Iris pigment epithelial cell (primary cell): ENCODE measurements at regions not wholly inside any gene's neighbourhood (a gene's known extent, or its start where the extent isn't known, plus 50 kb on each side); places are given as distances from the start of the nearest gene placed in this dataset.
A peak's percentile ranks its signal among the peaks of the same experiment; 100 is the strongest.
"Not testable (repeated sequence)": the region's sequence is repeated elsewhere in the genome, so short reads cannot be mapped to it uniquely, and the experiment has no call there.

Source experiments
- DNase-seq: peaks from one replicate; pipeline ENCODE4 v3.0.0-alpha.2; 2011; ENCODE audit warnings: low read depth

DNA sequence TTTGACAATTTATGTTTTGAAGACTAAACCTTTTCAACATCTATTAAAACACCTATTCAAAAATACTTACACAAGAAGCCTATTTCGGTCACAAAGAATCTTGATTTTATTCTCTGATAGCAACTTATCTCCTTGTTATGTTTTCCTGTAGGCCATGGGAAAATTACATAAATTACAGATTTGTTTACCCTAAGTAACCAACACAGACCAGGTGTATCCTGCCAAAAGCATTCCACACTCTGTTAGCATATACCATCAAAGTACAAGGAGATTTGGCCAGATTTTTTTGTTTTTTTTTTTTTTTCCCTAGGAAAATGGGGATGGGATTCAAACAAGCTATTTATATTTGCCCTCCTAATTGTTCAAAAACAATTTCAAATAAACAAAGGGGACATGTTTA, 497.9 kb upstream of the MAGEB18 start:
- no peak for DNase-seq

DNA sequence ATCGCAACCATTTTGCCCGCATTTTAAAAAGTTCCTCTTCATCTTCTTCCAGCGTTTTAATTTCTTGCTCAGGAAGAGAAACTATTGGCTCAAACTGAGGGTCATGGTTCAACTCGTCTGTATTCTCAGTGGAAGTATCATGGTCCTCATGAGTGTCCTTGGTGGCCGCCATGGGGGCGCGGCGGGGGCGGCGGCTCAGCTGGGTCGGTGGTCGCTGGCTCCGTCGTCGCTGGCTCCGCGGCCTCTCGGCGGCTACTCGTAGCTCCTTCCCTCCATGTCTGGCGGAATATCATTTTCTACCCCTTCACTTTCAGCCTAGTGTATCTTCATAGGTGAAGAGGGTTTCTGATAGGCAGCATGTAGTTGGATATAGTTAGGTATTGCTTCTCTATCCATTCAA, 492.0 kb upstream of the MAGEB18 start:
- no peak for DNase-seq

DNA sequence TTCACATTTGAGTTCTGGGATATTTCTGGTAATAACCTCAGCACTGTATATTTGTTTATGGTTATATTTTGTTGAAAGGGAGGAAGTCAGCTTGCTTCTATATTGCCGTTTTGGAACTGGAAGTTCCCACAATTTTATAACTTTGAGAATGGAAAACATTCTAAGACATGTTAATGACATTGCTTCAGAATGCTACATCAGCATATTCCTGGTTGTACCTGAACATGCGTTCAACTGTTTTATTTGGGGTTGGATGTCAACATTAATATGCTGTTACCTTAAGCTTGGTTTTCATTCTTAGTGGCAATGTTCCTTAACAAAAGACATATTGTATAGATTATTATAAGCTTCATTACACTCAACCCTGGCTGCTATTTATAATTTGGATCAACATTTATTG, 489.4 kb upstream of the MAGEB18 start:
- no peak for DNase-seq

DNA sequence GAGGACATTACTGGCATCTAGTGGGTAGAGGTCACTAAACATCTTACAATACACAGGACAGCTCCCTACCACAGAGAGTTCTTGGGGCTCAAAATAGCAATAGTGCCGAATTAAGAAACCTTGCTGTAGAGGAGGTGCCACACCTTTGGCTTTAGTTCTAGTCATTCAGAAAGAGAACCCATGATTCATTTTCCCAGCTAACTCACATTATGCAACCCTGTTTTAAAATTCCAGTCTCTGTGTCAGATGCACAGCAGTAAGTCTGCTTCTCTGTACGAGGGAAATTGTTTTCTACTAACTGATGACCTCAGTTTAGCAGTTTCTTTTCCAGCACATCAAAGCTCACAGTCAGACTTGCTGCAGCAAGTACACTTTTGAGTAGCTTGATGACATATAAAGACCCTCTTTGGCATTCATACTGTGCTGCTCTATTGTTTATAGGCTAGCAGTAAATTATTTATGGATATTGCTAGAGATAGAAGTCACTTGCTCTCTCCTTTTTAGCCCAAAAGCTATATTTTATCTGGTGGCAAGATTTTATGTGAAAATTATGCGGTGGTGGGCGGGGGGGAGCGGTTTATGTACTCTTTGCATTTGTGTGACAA, 487.8 kb upstream of the MAGEB18 start:
- DNase-seq = peak; percentile 28

DNA sequence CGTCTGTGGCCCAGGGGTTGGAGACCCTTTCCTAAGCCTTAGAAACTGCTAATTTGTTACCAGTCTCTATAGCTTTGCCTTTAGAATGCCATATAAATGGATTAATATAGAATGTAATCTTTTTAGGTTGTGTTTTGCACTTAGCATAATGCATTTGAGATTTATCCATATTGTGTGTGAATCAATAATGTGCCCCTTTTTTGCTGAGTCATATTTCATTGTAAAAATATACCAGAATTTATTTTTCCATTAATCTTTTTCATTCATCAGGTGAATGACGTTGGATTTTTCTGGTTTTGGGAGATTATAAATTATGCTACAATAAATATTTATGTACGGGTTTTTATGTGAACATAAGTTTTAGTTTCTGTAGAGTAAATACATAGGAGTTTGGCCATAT, 478.8 kb upstream of the MAGEB18 start:
- DNase-seq = no peak

DNA sequence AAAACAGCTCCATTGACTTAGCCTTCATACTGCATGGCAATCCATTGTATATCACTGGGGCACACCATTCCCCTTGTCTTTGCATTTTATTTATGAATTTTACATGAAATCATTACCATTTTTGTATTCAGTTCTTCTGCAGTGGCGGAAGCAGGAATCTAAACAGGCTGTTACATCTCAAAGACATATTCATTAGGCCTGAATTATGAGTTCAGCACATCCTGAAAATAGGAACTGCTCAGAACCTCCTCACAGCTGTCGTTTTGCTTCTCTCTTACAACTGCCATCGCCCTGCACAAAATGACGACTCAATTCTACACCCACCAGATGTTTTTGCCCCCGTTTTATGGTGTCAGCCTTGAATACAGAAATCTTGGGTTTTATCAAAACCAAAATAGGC, 474.4 kb upstream of the MAGEB18 start:
- DNase-seq = no peak

DNA sequence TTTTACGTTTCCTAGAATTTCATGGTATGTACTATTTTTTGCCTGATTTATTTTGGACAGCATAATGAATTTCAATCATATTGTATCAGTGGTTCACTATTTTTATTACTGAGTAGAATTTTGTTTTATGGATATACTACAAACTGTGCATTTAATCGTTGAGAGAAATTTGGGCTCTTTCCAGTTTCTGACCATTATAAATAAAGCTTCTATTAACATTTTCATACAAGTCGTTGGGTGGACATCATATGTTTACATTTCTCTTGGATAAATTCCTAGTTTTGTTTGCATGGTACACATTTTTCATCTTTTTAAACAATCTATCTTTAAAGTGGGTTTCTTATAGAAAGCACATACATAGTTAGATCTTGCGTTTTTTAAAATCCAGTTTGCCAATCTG, 472.7 kb upstream of the MAGEB18 start:
- DNase-seq = no peak

DNA sequence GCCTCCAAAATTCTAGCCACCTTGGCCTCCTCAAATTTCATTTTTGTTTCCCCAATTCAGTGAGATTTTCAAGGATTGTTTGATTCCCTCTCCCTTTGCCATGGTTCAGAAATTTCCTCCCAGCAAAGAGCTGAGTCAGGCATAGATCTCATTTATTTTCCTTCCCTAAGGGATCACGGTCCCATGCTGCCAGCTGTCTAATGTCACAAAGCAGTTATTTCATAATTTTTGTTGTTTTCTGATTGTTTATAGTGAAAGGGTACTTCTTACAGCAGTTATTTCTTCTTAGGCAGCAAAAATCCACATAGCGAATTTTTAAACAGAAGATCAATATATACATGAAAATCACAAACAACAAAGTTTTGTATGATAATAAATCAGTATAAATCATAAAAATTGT, 470.5 kb upstream of the MAGEB18 start:
- DNase-seq = no peak

DNA sequence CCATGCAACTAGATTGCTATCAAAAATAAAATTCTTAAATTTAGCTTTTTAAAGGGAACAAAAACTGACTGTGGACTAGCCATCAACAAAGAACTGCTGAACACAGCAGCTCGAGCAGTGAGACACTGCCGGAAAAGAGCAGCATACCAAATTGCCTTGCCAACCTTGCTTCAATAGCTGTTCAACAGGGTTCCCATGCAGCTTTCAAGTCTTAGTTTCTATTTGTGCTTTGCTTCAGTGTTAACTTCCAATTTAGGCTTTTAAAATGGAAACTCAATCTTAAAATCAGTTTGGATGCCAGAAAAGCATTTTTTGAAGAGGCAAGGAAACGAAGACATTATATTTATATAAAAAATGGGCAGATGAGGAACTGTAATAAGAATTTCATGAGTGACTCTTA, 463.4 kb upstream of the MAGEB18 start:
- no peak for DNase-seq

DNA sequence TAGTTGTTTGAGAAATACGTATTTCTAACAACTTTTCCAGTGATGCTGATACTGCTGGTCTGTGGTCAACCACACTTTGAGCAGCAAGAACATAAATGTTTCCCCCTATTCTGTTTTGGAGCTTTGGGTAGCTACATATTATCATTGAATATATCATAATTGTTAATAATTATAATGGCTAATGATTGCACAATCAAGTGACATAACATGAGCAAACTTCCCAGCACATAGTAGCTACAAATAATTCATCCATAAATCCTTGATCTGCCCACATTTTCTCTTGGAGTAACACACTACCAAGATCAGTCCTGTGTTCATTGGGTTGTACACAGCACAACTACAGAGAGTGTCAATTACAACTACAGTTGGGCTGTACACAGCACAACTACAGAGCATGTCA, 436.3 kb upstream of the MAGEB18 start:
- no peak for DNase-seq

DNA sequence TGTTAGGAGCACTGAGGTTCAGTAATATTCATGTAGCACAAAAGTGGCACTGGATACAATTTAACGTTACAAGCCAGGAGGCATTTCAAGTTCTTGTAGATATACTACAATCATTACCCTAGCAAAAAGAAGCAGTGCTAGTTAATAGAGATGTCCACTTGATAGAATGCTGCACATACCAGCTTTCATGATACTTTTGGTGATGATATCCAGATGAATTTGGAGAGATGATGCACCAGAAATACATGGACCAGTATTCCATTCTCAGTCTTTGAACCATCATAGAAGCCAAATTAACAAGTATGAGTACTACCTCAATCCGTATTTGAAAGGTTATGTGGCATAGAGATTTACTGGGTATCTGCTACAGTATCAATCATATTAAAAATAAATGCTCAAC, 421.0 kb upstream of the MAGEB18 start:
- no peak for DNase-seq

DNA sequence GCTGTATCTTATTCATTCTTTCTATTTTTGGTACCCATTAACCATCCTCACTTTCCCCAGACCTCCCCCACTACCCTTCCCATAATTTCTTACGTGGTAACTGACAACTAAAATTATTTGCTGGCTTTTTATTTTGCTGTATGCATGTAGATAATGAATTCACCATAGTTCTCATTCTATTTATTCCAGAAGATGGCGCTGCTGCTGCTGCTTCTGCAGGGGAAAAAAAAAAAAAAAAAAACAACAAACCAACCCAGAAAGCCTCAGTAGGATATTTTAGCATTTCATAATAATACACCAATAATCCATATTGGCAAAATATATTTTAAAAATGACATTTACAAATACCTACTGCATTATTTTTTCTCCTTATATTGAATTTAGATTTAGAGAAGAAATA, 416.6 kb upstream of the MAGEB18 start:
- peak; percentile 11 for DNase-seq

DNA sequence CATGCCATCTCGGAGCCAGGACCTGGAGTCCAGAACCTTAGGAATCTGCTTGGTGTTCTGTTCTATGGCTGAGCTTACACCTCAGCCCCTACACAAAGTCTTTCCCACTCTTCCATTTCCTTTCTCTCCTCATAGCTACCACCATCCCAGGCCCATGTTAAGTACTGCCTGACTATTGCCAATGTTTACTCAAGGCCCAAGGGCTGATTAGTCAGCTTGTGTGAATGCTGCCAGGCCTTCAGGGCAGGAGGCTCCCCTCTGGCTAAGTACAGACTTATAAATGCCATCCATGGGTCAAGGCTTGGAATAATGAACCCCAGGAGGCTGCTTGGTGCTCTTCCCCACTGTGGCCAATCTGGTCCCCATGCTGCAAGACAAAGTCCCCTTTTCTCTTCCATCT, 411.6 kb upstream of the MAGEB18 start:
- peak; percentile 6 for DNase-seq

DNA sequence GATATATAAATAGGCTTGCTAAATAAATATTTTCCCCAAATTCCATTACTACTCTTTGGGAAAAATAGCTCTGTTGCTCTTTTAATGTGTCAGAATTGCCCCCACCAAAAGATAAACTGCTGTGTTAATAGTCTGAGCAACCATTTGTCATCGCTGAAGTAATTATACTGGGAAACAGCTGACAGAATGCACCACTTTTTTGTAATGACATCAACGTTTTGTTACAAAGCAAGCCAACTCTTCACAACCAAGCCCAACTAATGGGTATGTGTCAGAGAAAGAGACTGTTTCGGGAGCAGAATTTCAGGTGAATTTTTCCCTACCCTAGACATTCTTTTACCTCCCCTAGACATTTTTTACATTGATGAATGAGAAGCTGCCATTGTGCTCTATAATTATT, 405.0 kb upstream of the MAGEB18 start:
- no peak for DNase-seq

DNA sequence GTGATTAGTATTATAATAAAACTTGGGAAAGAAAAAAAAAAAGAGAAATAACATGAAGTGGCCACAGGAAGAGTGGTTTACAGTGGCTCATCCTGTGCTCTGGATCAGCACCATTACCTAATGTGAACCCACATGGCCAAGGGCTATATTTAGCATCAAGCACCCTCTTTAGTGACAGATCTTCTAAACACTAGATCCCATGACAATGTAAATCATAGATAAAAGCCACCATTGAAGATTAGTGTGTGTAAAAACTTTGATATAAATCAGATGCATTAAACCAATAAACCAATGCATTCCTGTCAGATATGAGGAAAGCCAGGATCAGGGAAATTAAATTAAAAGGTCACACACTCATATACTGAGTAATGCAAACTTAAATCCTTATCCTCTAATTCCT, 400.6 kb upstream of the MAGEB18 start:
- peak; percentile 9 for DNase-seq

DNA sequence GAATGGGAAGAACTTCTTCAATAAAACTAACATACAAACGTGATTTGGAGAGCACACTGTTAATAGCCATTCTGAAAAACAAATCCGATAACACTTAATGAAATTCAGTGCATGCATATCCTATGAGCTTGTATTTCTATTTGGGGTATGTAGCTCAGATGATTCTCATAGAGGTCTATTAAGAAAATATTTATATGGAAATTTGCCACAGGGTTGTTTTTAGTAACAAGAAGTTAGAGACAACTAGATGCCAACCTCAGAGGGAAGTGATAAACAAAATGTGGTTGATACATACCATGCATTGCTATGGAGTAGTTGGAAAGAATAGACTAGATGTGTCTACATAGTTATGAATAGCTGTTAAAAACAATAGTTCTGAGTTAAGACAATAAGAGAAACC, 395.8 kb upstream of the MAGEB18 start:
- no peak for DNase-seq

DNA sequence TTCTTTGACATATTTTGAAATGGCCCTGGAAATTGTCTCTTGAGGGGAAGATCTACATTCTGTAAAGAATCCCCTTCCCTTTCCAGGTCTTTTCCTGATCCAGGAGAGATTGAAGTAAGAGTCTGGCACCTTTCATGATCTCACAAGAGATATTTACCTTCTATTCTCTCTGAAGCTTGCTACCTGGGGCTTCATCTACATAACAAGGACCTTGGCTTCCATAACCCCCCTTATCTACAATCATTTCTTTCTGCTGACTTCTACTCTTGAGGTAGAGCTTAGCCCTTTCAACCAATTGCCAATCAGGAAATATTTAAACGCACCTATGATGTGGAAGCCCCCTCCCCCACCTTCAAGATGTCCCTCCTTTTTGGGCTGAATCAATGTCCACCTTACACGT, 383.7 kb upstream of the MAGEB18 start:
- no peak for DNase-seq

DNA sequence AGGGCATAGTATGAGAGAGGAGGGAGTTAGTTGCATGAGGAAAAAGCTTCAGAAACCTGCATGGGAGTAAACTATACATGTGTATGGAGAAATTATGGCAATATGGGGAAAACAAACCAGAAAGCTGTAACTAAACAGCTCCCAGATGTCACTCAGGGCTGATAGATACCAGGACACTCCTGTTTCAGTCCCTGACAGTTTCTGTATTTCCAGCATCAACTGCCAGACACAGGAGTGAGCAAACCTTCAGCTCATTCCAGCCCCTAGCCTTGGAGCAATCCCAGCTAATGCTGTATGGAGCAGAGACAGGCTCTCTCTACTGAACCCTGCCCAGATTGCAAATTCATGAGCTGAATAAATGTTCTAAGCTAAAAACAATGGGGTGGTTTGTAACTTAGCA, 382.9 kb upstream of the MAGEB18 start:
- DNase-seq = no peak

DNA sequence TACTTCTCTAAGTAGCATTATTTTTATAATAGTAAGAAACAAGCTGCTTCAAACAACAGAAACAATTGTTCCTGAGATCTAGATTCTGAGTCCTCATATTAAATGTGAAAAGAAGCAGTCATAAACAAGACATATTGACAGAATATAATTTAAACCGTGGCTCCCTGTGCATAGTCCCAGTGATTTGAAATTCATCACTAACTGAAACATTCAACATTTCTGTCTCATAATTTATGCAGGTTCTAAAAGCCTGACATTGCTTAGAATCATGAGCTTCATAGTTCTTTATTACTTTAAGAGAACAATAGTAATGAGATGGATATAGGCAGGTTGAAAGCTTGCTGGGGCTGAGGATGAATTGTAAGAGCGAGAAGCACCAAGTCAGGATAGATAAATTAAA, 375.5 kb upstream of the MAGEB18 start:
- no peak for DNase-seq

DNA sequence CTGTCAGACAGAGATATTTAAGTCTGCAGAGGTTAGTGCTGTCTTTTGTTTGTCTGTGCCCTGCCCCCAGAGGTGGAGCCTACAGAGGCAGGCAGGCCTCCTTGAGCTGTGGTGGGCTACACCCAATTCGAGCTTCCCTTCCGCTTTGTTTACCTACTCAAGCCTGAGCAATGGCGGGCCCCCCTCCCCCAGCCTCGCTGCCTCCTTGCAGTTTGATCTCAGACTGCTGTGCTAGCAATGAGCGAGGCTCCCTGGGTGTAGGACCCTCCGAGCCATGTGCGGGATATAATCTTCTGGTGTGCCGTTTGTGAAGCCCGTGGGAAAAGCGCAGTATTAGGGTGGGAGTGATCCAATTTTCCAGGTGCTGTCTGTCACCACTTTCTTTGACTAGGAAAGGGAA, 366.3 kb upstream of the MAGEB18 start:
- not testable (repeated sequence) for DNase-seq

DNA sequence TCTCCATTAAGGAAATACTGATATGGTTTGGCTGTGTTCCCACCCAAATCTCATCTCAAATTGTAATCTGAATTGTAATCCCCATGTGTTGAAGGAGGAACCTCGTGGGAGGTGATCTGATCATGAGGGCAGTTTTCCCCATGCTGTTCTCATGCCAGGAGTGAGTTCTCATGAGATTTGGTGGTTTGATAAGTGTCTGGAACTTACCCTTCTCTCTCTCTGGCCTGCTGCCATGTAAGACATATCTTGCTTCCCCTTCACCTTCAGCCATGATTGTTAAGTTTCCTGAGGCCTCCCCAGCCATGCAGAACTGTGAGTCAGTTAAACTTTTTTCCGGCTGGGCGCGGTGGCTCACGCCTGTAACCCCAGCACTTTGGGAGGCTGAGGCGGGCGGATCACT, 340.3 kb upstream of the MAGEB18 start:
- DNase-seq = not testable (repeated sequence)

DNA sequence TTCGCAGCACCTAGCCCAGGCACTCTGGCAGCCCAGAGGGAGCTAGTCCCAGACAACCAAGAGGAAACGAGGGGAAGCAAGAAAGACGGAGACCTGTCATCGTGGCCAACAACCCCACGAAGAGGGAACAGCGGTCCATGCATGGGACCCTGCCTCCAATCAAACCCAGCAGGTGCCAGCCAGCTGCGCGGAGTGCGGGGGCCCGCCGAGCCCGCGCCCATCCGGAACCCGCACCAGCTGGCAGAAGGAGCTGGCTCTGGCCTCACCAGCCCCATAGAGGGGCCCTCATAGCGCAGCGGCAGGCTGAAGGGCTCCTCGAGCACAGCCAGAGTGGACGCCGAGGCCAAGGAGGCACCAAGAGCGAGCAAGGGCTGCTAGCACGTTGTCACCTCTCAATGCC, 332.4 kb upstream of the MAGEB18 start:
- DNase-seq = no peak

DNA sequence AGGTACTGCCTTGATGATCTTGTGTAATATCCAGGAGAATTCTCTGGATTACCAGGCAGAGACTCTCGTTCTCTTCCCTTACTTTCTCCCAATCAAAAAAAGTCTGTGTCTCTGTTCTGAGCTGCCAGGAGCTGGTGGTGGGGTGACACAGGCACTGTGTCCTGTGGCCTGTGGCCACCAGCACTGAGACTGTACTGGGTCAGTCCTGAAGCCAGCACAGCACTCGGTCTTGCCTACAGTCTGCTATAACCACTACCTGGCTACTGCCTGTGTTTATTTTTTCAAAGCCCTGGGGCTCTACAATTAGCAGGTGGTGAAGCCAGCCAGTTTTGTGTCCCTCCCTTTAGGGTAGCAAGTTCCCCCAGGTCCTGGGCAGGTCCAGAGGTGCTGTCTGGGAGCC, 331.1 kb upstream of the MAGEB18 start:
- no peak for DNase-seq

DNA sequence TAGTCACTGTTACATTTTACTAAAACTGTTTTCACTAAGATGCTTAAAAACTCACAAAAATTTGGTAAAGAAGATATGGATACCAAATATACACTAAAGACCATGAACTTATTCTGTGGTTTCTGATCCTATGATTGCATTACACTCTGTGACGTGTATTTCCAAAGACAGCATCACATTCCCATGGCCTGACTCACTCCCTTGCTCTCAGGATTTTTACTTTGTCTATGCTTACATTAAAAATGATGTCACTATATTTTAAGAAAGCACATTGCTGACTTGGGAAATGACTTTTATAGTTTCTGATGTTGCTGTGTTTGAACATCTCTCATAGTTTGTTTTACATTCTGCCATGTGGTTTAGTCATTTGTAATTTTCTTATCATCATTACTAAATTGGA, 327.9 kb upstream of the MAGEB18 start:
- DNase-seq = peak; percentile 73

DNA sequence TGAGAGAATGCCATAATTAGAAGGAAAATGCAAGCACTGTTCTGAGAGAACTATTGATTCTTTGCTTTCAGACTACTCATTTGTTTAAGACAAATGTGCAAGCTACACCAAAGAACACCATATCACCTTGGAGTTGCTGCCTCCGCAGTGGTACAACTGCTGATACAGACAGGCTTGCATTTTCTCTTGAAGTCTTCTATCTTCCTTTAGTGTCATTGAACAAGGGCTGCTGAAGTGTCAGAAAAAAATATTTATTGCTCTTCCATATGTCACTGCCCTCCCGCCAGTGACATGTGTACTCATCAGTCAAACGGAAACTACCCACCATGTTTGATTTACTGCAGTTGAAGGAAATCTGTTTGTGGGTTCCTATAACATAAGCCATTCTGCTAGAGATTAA, 318.3 kb upstream of the MAGEB18 start:
- no peak for DNase-seq
